ENCODE measurements at regions not wholly inside any gene's neighbourhood (a gene's known extent, or its start where the extent isn't known, plus 50 kb on each side); places are given as distances from the start of the nearest gene placed in this dataset.

- TF ChIP-seq, protein P1, sequence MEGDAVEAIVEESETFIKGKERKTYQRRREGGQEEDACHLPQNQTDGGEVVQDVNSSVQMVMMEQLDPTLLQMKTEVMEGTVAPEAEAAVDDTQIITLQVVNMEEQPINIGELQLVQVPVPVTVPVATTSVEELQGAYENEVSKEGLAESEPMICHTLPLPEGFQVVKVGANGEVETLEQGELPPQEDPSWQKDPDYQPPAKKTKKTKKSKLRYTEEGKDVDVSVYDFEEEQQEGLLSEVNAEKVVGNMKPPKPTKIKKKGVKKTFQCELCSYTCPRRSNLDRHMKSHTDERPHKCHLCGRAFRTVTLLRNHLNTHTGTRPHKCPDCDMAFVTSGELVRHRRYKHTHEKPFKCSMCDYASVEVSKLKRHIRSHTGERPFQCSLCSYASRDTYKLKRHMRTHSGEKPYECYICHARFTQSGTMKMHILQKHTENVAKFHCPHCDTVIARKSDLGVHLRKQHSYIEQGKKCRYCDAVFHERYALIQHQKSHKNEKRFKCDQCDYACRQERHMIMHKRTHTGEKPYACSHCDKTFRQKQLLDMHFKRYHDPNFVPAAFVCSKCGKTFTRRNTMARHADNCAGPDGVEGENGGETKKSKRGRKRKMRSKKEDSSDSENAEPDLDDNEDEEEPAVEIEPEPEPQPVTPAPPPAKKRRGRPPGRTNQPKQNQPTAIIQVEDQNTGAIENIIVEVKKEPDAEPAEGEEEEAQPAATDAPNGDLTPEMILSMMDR (conservative IDR thresholded peaks at IDR 0.05 in 1 of 2, IDR thresholded peaks at IDR 0.05 in 1 of 2; ENCODE audit: extremely low read depth in 1 of 2, insufficient read depth in 1 of 2, low read depth in 1 of 2, low read length in 2 of 2): no peak
- no peak for TF ChIP-seq EZH2 (IDR thresholded peaks at IDR 0.05; ENCODE audit: borderline replicate concordance, low read length)
These were observed 132.8 kb upstream of the SMAD3 start for GRCh38 chr15:66932634-66933024.

Measured in mammary epithelial cell (primary cell).